Tibial nerve (tissue), 4 donors: ENCODE measurements at regions not wholly inside any gene's neighbourhood (a gene's known extent, or its start where the extent isn't known, plus 50 kb on each side); places are given as distances from the start of the nearest gene placed in this dataset.

Experiments
- DNase-seq, 2 donors: peaks; one replicate each; pipeline ENCODE4 v3.0.0-alpha.2; 2019; ENCODE audit warnings: low spot score in 2 of 2
- H3K27ac ChIP-seq, 4 donors: fragments of 200-600 bp; sonication (generic) in 3 of 4; one replicate each; pipeline ENCODE4 v1.5.1; 2017 to 2019; ENCODE audit warnings: mild to moderate bottlenecking in 1 of 4
- H3K27me3 ChIP-seq, 2 donors: fragments of 200-600 bp; sonication (generic) in 1 of 2; one replicate each; pipeline versions ENCODE4 v1.5.1 to v1.6.0; 2017 to 2019
- H3K36me3 ChIP-seq, 3 donors: fragments of 200-600 bp; sonication (generic); one replicate each; pipeline ENCODE4 v1.5.1; 2018 to 2019
- H3K4me1 ChIP-seq, 4 donors: fragments of 200-600 bp; sonication (generic) in 3 of 4; one replicate each; pipeline ENCODE4 v1.5.1; 2017 to 2019
- H3K4me3 ChIP-seq, 4 donors: fragments of 200-600 bp; sonication (generic) in 3 of 4; one replicate each; pipeline ENCODE4 v1.5.1; 2017 to 2019; ENCODE audit warnings: mild to moderate bottlenecking in 1 of 4, moderate library complexity in 1 of 4
- H3K9me3 ChIP-seq, 4 donors: fragments of 200-600 bp; sonication (generic) in 3 of 4; one replicate each; pipeline ENCODE4 v1.5.1; 2017 to 2019
- EP300 ChIP-seq, 2 donors: sonication (generic); formaldehyde crosslinking; IDR thresholded peaks; one replicate each; pipeline ENCODE4 v1.6.1; 2017; ENCODE audit warnings: antibody characterized with exemption in 2 of 2, mild to moderate bottlenecking in 1 of 2
- POLR2A ChIP-seq, 2 donors: fragments of 450-650 bp; IDR thresholded peaks; one replicate each; pipeline ENCODE4 v1.6.1; 2017; ENCODE audit warnings: antibody characterized with exemption in 2 of 2, mild to moderate bottlenecking in 2 of 2, moderate library complexity in 2 of 2
- WGBS, 2 donors: methylation state at CpG; one replicate each; pipeline ENCODE4 v1.1.5; 2018; 5-methylcytosine and 5-hydroxymethylcytosine counted together
- TF ChIP-seq, protein P1 (sequence below), 5 experiments: fragments of 200-600 bp in 3 of 5; fragments of 450-650 bp in 2 of 5; sonication (generic) in 3 of 5; IDR thresholded peaks; one replicate each; pipeline ENCODE4 v1.5.1; 2016 to 2019; ENCODE audit warnings: antibody characterized with exemption in 5 of 5, mild to moderate bottlenecking in 3 of 5, moderate library complexity in 2 of 5

DNA sequence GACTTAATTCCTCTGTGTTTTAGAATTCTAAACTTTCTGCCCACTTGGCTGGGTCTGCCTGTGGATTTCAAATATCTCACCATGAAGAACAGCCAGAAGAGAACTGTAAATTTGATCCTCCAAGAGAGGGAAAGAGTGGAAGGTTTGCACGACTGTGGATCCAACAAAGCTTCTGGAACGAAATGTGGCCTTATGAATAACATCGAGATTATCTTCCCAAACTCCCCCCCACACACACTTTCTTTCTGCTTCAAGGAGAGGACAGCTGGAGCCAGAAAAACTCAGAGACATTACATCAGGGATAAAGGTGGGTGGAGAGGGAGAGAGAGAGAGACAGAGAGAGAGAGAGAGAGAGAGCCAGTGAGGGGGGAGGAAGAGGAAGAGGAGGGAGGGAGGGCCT lies 570.1 kb upstream of the MGMT start:
- Histone ChIP-seq H3K4me1 (peaks cover 0 to 38% (median 3%) of the 10 kb centered on the region in 4 donors), H3K27me3 (no peaks in the 10 kb centered on the region), H3K4me3 (no peak overlapping the region), H3K9me3 (no peaks in the 10 kb centered on the region), H3K27ac (peak overlapping the region in 2 of 4 donors; percentile 18 to 40), H3K36me3 (no peaks in the 10 kb centered on the region)
- WGBS, 2 donors: 34 to 48% methylated on average over 3 of the region's 3 CpGs
- no peak for DNase-seq
- TF ChIP-seq POLR2A (IDR thresholded peaks at IDR 0.05): no peak
- no peak for TF ChIP-seq EP300 (IDR thresholded peaks at IDR 0.05)
- TF ChIP-seq, protein P1, sequence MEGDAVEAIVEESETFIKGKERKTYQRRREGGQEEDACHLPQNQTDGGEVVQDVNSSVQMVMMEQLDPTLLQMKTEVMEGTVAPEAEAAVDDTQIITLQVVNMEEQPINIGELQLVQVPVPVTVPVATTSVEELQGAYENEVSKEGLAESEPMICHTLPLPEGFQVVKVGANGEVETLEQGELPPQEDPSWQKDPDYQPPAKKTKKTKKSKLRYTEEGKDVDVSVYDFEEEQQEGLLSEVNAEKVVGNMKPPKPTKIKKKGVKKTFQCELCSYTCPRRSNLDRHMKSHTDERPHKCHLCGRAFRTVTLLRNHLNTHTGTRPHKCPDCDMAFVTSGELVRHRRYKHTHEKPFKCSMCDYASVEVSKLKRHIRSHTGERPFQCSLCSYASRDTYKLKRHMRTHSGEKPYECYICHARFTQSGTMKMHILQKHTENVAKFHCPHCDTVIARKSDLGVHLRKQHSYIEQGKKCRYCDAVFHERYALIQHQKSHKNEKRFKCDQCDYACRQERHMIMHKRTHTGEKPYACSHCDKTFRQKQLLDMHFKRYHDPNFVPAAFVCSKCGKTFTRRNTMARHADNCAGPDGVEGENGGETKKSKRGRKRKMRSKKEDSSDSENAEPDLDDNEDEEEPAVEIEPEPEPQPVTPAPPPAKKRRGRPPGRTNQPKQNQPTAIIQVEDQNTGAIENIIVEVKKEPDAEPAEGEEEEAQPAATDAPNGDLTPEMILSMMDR (IDR thresholded peaks at IDR 0.05): no peak

DNA sequence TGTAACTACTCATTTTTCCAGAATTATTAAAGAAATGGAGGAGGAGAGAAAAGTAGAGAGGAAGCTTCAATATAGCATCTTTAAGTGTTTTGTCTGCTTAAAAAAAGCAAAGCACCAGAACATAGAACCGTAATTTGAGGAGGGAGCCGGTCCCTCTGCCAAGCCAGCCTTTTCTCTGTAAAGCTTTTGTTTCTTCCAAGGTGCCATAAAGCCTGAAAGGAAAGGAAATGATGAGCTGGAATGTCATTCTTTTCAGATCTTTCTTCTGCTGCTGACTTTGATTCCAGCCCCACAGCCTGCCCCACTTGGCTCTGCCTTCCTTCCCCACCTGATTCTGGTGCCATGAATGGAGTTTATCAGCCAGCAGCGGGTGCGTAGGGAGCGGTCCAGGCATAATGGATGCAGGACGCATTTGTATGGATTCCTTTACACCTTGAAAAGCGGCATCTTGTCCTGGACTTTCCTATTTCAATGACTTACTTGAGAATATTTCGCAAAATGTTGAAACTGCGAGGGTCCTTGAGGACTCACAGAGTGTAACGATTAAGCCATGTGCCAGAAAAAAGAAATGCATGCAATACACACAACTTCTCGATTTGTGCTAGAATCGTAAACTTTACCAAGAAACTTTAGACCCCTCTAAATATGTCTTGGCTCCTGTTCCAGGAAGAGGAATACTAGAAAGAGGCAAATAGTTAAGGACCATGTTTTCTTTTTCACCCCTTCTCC lies 569.5 kb upstream of the MGMT start:
- Histone ChIP-seq H3K27me3 (no peaks in the 10 kb centered on the region), H3K4me3 (no peak overlapping the region), H3K36me3 (no peaks in the 10 kb centered on the region), H3K9me3 (no peaks in the 10 kb centered on the region), H3K27ac (peak overlapping the region in 1 of 4 donors; percentile 18), H3K4me1 (peaks cover 0 to 38% (median 3%) of the 10 kb centered on the region in 4 donors)
- TF ChIP-seq, protein P1 (IDR thresholded peaks at IDR 0.05): no peak
- no peak for TF ChIP-seq POLR2A (IDR thresholded peaks at IDR 0.05)
- no peak for TF ChIP-seq EP300 (IDR thresholded peaks at IDR 0.05)
- DNase-seq: no peak
- WGBS, 2 donors: 51 to 52% methylated on average over 12 of the region's 12 CpGs

DNA sequence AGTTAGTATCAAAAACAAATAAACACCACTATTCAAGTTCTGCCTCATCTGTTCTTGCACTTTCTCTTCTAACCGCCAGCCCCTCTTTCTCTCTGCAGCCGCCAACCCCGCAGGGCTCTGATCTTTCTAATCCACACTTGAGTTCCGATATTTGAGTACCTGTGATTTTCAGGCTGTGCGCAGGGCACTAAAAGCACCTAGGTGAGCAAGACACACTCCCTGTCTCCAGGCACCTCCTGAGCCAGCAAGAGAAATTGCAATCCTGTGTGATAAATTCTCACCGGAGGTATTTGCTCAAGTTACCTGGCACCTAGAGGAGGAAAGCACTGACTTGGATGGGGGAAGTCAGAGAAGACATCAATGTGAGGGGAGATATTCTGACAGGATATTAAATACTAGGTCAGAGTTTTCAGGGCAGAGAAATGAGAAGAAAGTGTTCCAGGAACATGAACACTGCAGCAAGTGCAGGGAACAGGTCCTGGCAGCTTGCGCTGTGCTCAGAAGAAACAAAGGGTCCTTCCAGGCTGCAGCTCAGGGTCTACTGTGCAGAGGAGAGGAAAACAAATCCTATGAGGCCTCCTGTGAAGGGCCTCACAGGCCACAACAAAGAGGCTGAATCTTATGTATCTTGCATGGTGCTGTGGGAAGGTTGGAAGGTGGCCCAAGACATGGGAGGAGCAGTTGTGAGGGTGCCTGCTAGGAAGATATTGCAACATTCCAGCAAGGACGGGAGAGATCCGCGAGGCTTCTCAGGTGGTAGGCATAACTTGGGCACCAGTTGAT lies 568.7 kb upstream of the MGMT start:
- TF ChIP-seq EP300 (IDR thresholded peaks at IDR 0.05) (no peak), POLR2A (IDR thresholded peaks at IDR 0.05) (no peak)
- TF ChIP-seq, protein P1 (IDR thresholded peaks at IDR 0.05): no peak
- Histone ChIP-seq H3K36me3 (no peaks in the 10 kb centered on the region), H3K27me3 (no peaks in the 10 kb centered on the region), H3K4me3 (no peak overlapping the region), H3K9me3 (peaks cover 0 to 7% (median 0%) of the 10 kb centered on the region in 4 donors), H3K27ac (no peak overlapping the region), H3K4me1 (peaks cover 0 to 38% (median 3%) of the 10 kb centered on the region in 4 donors)
- WGBS, 2 donors: 63 to 64% methylated on average over 10 of the region's 10 CpGs
- DNase-seq: no peak

DNA sequence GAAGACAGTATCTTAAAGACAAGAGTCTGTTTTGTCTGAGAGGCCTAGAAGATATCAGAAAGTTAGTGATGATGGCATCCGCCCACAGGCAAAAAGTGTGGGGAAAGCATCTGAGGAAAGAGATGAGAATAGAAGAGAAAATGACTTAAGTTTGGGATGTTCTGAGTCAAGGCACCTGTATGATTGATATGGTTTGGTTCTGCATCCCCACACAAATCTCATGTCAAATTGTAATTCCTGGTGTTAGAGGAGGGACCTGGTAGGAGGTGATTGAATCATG lies 568.2 kb upstream of the MGMT start:
- H3K36me3 ChIP-seq: no peaks in the 10 kb centered on the region
- H3K27ac ChIP-seq: no peak overlapping the region
- 100% methylated on average over 1 of the region's 1 CpG for WGBS, 2 donors
- no peak for DNase-seq
- no peak overlapping the region for H3K4me3 ChIP-seq
- H3K27me3 ChIP-seq: no peaks in the 10 kb centered on the region
- peaks cover 0 to 38% (median 3%) of the 10 kb centered on the region in 4 donors for H3K4me1 ChIP-seq
- TF ChIP-seq, protein P1 (IDR thresholded peaks at IDR 0.05): no peak
- TF ChIP-seq EP300 (IDR thresholded peaks at IDR 0.05) (no peak), POLR2A (IDR thresholded peaks at IDR 0.05) (no peak)
- peaks cover 0 to 8% (median 0%) of the 10 kb centered on the region in 4 donors for H3K9me3 ChIP-seq

DNA sequence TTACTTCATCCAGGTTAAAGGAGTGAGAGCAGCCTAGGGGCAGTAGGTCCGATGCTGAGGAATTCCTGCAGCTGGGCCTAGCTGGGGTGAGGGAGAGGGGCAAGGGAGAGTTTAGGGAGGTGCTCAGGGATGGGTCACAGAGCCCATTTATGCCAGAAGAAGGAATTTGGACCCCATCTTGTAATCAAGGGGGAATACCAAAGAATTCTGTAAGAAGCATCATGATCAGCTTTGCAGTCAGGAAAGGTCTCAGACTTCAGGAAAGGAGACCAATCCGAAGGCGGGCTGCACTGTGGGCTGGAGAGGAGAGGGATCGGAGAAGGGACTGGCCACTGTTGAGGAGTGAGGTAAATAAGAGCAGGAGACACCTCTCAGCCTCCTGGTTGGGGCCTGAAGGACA lies 566.6 kb upstream of the MGMT start:
- Histone ChIP-seq H3K27me3 (no peaks in the 10 kb centered on the region), H3K4me3 (no peak overlapping the region), H3K27ac (no peak overlapping the region), H3K9me3 (peaks cover 0 to 8% (median 0%) of the 10 kb centered on the region in 4 donors), H3K4me1 (peaks cover 0 to 37% (median 3%) of the 10 kb centered on the region in 4 donors), H3K36me3 (no peaks in the 10 kb centered on the region)
- no peak for DNase-seq
- WGBS, 2 donors: 88 to 90% methylated on average over 4 of the region's 4 CpGs
- TF ChIP-seq, protein P1 (IDR thresholded peaks at IDR 0.05): no peak
- TF ChIP-seq POLR2A (IDR thresholded peaks at IDR 0.05) (no peak), EP300 (IDR thresholded peaks at IDR 0.05) (no peak)
